ENCODE measurements at regions not wholly inside any gene's neighbourhood (a gene's known extent, or its start where the extent isn't known, plus 50 kb on each side); places are given as distances from the start of the nearest gene placed in this dataset.

GRCh38 chr2:172658945-172659344 is 76.7 kb upstream of the RAPGEF4 start:
- DNase-seq: no peak

- DNase-seq: no peak
These were observed 73.5 kb upstream of the RAPGEF4 start for GRCh38 chr2:172662099-172662498.

DNA sequence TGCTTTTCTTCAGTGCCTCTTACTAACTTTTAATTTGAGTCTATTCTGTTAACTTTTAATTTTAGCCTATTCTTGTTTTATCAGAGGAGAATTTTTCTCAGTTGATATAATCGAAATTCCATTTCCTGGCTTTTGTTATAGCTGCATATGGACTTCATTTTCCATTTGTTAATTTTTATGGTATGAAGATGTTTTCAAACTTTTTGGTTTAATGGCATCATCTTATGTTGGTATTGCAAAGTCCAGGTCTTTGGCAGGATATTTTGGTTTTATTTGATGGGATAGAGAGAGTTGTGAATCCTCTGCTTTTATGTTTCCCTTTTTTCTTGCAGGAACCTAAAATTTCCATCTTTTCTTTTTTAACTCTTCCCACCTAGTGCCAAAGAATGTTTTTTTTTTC is 70.9 kb upstream of the RAPGEF4 start:
- no peak for DNase-seq

- DNase-seq: peak; percentile 53
These were observed 67.9 kb upstream of the RAPGEF4 start for GRCh38 chr2:172667581-172668325.

DNA sequence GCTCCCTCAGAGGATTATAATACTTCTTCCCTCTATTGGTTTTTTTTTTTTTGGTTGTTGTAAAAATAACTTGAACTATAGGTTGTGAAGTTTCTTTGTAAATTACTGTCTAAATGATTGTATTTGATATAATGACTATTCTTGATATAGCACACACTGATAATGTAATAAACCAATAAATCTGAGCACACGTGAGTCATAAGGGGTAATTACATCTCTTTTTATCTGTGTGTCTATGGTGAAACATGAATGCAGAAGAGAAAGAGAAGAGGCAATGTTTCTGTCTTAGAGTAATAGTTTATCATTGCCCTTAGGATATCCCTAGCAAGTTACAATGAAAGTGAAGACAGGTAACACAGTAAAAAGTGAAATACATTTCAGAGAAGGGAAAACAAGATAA is 64.1 kb upstream of the RAPGEF4 start:
- no peak for DNase-seq

DNA sequence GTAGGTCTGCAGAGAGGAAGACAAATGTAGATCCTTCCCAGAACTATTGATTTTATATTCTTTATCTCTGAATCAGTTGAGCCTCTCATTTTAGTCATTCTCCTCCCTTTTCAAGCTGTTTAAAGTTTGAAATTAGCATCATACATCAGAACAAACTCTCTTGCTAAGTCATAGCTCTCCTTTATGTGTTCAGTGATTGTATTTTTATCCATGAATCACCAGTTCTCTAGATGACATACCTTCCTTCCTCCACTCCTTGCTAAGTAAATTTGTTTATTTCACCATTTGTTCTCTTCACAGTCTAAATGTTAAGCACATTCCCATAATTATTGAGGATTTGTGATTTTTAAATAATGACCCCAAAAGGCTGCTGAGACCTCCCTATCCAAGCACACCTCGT is 63.5 kb upstream of the RAPGEF4 start:
- DNase-seq: peak; percentile 47

DNA sequence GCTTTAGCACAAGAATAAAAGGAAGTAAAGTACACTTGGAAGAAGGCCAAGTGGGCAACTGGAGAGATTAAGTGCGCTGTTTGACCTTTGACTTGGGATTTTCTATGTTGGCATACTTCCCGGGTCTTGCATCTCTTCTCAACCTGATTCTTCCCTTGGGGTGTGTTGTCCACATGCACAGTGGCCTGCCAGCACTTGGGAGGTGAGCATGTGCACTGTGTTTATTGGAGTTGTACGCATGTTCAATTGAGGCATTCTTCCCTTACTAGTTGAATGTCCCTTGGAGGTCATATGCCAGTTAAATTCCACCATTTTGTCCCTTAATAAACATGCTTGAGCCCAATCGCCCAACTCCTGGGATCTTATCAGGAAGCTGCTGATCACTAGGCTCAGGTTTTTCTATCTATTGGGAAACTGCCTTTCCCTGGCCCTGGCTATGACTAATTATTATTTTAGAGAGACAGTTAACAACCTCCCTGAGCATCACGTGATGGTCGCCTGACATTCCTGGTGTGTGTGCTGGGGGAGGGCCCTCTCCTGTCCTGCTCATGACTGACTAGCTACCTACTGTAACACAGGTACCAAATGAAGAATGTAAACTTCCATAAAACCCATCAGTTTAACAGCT is 62.5 kb upstream of the RAPGEF4 start:
- peak; percentile 61 for DNase-seq

- DNase-seq: peak; percentile 40
These were observed 61.3 kb upstream of the RAPGEF4 start for GRCh38 chr2:172674034-172674967.

DNA sequence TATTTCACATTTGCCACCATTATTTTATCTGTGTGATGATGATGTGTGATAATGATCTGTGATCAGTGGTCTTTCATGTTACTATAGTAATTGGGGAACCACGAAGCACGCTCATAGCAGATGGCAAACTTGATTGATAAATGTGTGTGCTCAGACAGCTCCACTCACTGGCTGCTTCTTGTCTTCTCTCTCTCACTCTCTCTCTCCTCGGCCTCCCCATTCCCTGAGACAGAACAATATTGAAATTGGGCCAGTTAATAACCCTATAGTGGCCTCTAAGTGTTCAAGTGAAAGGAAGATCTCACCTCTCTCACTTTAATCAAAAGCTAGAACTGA is 60.7 kb upstream of the RAPGEF4 start:
- no peak for DNase-seq

DNA sequence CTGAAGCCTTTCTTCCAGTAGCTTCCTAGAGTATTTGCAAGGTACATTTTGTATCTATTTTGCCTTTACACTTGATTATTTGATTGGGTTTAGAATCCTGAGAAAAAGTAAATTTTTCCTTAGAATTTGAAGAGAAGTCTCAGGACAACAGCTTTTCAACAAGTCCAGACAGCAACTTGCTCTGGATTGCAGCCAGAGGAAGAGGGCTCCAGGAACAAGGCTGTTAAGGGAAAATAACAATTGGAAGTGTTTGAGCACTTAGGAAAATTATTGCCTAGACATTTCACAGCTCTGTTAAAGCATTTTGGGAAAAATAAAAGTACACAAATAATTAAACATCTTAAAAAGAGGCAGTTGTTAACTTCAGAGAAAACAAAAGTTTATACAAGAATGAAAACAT is 58.3 kb upstream of the RAPGEF4 start:
- no peak for DNase-seq

- DNase-seq: no peak
These were observed 55.1 kb upstream of the RAPGEF4 start for GRCh38 chr2:172680436-172681068.

DNA sequence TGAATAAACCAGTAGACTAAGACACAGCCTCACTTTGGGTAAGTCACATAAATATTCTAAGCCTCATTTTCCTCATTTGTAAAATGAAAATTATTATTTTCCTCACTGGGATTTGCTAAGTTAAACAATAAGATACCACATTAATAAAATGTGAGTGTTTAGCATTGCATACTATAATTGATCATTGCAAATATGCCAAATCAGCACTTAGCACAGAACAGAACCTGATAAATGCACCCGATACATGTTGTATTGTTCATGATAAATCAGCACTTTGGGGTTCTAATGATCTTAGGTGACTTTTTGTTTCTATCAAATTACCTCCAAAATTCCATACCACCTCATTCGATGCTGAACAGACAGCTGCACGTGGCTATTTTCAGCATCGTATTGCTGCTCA is 50.2 kb upstream of the RAPGEF4 start:
- no peak for DNase-seq
